ENCODE measurements at regions not wholly inside any gene's neighbourhood (a gene's known extent, or its start where the extent isn't known, plus 50 kb on each side); places are given as distances from the start of the nearest gene placed in this dataset.

DNA sequence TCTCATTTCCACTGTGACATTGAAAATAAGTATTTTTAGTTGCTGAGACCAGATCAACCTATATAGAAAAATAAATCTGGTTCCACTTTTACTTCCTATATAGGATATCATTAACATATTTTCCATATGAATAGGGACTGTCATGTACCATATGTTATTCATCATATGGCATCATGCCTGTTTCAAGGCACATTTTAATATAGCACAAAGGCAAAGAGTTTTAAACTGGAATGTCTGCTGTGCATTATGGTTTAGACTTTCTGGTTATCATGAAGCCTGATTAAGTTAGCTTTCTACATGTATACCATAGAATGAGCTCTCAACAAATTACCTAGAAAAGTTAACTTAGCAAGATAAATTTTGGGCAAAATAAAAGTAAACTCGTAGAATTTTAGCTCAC is 53.0 kb upstream of the ACYP2 start:
- DNase-seq (ENCODE audit: low spot score) = no peak
- Mint-ChIP-seq H3K27me3 (ENCODE audit: low read depth) (peaks cover 3% of the 10 kb centered on the region), H3K9me3 (peaks cover 32% of the 10 kb centered on the region), H3K27ac (no peak overlapping the region), H3K4me1 (no peaks in the 10 kb centered on the region), H3K4me3 (no peak overlapping the region), H3K36me3 (peaks cover 25% of the 10 kb centered on the region)
- ATAC-seq = no peak
- ChIA-PET POLR2A (no interaction called here), CTCF (interaction anchor here (1.0 kb wide), 1 partner anchor 9 kb away, joined by 3 read pairs; no protein-coding TSS in a partner anchor)
- TF ChIP-seq ZNF317 (CRISPR knock-in tag; IDR thresholded peaks at IDR 0.05; ENCODE audit: borderline replicate concordance, low read depth) (no peak), GTF2I (CRISPR knock-in tag; conservative IDR thresholded peaks at IDR 0.05) (no peak), NR3C1 (CRISPR knock-in tag; conservative IDR thresholded peaks at IDR 0.05; ENCODE audit: low read depth) (no peak), SP1 (CRISPR knock-in tag; conservative IDR thresholded peaks at IDR 0.05) (no peak), NFYB (CRISPR knock-in tag; conservative IDR thresholded peaks at IDR 0.05; ENCODE audit: low read depth) (no peak), TCF7 (CRISPR knock-in tag; IDR thresholded peaks at IDR 0.05; ENCODE audit: low read depth) (no peak), SOX15 (CRISPR knock-in tag; IDR thresholded peaks at IDR 0.05) (no peak), MXD4 (CRISPR knock-in tag; IDR thresholded peaks at IDR 0.05; ENCODE audit: borderline replicate concordance) (no peak)
- TF ChIP-seq, protein P1, sequence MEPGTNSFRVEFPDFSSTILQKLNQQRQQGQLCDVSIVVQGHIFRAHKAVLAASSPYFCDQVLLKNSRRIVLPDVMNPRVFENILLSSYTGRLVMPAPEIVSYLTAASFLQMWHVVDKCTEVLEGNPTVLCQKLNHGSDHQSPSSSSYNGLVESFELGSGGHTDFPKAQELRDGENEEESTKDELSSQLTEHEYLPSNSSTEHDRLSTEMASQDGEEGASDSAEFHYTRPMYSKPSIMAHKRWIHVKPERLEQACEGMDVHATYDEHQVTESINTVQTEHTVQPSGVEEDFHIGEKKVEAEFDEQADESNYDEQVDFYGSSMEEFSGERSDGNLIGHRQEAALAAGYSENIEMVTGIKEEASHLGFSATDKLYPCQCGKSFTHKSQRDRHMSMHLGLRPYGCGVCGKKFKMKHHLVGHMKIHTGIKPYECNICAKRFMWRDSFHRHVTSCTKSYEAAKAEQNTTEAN (CRISPR knock-in tag; IDR thresholded peaks at IDR 0.05) = no peak
- TF ChIP-seq, protein P2, sequence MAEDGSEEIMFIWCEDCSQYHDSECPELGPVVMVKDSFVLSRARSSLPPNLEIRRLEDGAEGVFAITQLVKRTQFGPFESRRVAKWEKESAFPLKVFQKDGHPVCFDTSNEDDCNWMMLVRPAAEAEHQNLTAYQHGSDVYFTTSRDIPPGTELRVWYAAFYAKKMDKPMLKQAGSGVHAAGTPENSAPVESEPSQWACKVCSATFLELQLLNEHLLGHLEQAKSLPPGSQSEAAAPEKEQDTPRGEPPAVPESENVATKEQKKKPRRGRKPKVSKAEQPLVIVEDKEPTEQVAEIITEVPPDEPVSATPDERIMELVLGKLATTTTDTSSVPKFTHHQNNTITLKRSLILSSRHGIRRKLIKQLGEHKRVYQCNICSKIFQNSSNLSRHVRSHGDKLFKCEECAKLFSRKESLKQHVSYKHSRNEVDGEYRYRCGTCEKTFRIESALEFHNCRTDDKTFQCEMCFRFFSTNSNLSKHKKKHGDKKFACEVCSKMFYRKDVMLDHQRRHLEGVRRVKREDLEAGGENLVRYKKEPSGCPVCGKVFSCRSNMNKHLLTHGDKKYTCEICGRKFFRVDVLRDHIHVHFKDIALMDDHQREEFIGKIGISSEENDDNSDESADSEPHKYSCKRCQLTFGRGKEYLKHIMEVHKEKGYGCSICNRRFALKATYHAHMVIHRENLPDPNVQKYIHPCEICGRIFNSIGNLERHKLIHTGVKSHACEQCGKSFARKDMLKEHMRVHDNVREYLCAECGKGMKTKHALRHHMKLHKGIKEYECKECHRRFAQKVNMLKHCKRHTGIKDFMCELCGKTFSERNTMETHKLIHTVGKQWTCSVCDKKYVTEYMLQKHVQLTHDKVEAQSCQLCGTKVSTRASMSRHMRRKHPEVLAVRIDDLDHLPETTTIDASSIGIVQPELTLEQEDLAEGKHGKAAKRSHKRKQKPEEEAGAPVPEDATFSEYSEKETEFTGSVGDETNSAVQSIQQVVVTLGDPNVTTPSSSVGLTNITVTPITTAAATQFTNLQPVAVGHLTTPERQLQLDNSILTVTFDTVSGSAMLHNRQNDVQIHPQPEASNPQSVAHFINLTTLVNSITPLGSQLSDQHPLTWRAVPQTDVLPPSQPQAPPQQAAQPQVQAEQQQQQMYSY (CRISPR knock-in tag; IDR thresholded peaks at IDR 0.05) = no peak
- TF ChIP-seq, protein P3, sequence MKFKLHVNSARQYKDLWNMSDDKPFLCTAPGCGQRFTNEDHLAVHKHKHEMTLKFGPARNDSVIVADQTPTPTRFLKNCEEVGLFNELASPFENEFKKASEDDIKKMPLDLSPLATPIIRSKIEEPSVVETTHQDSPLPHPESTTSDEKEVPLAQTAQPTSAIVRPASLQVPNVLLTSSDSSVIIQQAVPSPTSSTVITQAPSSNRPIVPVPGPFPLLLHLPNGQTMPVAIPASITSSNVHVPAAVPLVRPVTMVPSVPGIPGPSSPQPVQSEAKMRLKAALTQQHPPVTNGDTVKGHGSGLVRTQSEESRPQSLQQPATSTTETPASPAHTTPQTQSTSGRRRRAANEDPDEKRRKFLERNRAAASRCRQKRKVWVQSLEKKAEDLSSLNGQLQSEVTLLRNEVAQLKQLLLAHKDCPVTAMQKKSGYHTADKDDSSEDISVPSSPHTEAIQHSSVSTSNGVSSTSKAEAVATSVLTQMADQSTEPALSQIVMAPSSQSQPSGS (CRISPR knock-in tag; IDR thresholded peaks at IDR 0.05; ENCODE audit: borderline replicate concordance, low read depth) = no peak
- TF ChIP-seq, protein P4, sequence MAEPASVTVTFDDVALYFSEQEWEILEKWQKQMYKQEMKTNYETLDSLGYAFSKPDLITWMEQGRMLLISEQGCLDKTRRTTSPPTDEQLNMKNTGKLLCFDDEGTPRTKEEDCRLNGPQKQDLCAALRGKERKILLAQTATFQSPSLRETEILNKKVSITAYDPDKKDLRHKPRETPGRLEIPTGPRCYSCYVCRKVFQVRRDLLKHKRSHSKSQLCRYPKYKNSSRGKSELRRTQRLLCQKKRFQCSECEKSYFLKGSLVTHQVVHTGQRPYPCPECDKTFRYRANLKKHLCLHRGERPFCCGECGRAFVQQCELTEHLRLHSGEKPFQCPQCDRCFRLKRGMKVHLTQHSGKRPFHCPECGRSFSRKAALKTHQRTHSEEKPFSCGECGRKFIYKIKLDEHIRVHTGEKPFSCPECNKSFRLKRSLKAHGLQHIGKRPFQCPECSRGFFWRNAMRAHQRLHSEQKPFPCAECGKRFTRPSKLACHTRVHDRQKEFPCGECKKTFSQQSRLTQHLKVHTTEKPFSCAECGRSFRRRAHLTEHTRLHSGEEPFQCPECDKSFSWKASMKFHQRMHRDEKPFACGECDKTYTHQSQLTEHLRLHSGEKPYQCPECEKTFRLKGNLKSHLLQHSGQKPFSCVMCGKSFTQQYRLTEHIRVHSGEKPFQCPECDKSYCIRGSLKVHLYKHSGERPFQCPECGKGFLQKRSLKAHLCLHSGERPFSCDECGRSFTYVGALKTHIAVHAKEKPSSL (CRISPR knock-in tag; conservative IDR thresholded peaks at IDR 0.05) = no peak
- TF ChIP-seq, protein P5, sequence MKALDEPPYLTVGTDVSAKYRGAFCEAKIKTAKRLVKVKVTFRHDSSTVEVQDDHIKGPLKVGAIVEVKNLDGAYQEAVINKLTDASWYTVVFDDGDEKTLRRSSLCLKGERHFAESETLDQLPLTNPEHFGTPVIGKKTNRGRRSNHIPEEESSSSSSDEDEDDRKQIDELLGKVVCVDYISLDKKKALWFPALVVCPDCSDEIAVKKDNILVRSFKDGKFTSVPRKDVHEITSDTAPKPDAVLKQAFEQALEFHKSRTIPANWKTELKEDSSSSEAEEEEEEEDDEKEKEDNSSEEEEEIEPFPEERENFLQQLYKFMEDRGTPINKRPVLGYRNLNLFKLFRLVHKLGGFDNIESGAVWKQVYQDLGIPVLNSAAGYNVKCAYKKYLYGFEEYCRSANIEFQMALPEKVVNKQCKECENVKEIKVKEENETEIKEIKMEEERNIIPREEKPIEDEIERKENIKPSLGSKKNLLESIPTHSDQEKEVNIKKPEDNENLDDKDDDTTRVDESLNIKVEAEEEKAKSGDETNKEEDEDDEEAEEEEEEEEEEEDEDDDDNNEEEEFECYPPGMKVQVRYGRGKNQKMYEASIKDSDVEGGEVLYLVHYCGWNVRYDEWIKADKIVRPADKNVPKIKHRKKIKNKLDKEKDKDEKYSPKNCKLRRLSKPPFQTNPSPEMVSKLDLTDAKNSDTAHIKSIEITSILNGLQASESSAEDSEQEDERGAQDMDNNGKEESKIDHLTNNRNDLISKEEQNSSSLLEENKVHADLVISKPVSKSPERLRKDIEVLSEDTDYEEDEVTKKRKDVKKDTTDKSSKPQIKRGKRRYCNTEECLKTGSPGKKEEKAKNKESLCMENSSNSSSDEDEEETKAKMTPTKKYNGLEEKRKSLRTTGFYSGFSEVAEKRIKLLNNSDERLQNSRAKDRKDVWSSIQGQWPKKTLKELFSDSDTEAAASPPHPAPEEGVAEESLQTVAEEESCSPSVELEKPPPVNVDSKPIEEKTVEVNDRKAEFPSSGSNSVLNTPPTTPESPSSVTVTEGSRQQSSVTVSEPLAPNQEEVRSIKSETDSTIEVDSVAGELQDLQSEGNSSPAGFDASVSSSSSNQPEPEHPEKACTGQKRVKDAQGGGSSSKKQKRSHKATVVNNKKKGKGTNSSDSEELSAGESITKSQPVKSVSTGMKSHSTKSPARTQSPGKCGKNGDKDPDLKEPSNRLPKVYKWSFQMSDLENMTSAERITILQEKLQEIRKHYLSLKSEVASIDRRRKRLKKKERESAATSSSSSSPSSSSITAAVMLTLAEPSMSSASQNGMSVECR (CRISPR knock-in tag; IDR thresholded peaks at IDR 0.05; ENCODE audit: borderline replicate concordance) = no peak
